Omental fat pad (tissue), 3 donors: ENCODE measurements at regions not wholly inside any gene's neighbourhood (a gene's known extent, or its start where the extent isn't known, plus 50 kb on each side); places are given as distances from the start of the nearest gene placed in this dataset.
A peak's percentile ranks its signal among the peaks of the same experiment; 100 is the strongest.

Experiments
- ATAC-seq: fragments of 150-250 bp; one replicate; pipeline ENCODE4 v1.9.1; 2016; ENCODE audit warnings: mild to moderate bottlenecking, moderate library complexity; ENCODE audit not compliant: low FRiP score
- DNase-seq: peaks from one replicate; pipeline ENCODE4 v3.0.0-alpha.2; 2019; ENCODE audit warnings: low spot score
- CTCF ChIP-seq, 3 donors: fragments of 450-650 bp; IDR thresholded peaks; one replicate each; pipeline ENCODE4 v1.5.1; 2016 to 2017; ENCODE audit warnings: antibody characterized with exemption in 3 of 3, mild to moderate bottlenecking in 3 of 3, moderate library complexity in 2 of 3

- no peak for ATAC-seq
- TF ChIP-seq CTCF (IDR thresholded peaks at IDR 0.05), result no peak
- DNase-seq, result no peak
Measured at GRCh38 chr1:201742476-201742875, 86.5 kb upstream of the IPO9 start.

DNA sequence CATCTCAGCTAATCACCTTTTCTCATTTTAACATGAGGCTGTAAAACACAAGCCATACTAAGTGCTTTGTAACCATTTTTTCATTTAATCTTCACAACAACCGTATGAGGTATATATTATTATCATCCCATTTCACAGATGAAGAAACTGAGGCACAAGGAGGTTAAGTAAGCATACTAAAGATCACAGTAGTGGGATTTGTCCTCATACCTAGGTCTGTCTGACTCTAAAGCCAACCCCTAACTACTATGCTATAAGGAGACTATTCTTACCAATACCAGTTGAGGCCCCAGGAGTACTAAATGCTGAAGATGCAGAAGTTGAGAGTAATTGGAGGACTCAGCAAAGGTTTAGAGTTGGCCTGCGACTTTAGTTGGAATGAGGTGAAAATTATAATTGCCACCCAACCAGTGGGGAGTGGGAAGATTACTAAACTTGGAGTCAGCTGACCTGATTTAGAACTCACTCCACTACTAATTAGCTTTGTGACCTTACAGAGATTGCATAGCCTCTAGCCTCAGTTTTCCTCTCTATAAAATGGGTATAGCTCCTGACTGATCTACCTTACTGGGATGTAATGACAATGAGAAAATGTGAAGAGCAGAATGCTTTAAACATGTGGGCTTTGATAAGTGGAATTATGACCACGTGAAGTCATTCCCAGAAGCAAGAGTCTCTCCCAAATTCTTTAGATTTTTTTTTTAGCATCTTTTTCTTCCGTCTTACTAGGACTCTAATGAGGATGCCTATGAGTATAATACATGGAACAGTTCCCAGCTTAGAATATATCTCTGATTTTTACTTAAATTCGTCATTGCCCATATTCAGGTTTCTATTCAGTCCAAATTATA is 85.8 kb upstream of the IPO9 start:
- ATAC-seq (no peak), DNase-seq (no peak)
- no peak for TF ChIP-seq CTCF (IDR thresholded peaks at IDR 0.05)

GRCh38 chr1:201745023-201745422 is 83.9 kb upstream of the IPO9 start:
- no peak for TF ChIP-seq CTCF (IDR thresholded peaks at IDR 0.05)
- ATAC-seq (no peak), DNase-seq (no peak)

GRCh38 chr1:201746156-201746555 is 82.8 kb upstream of the IPO9 start:
- no peak for DNase-seq
- no peak for TF ChIP-seq CTCF (IDR thresholded peaks at IDR 0.05)
- ATAC-seq, result no peak

- no peak for DNase-seq
- no peak for ATAC-seq
- TF ChIP-seq CTCF (IDR thresholded peaks at IDR 0.05), result no peak
Measured at GRCh38 chr1:201747261-201747660, 81.7 kb upstream of the IPO9 start.

GRCh38 chr1:201748335-201748734 is 80.6 kb upstream of the IPO9 start:
- DNase-seq, result no peak
- ATAC-seq, result peak; percentile 74
- no peak for TF ChIP-seq CTCF (IDR thresholded peaks at IDR 0.05)

GRCh38 chr1:201749059-201749690 is 79.8 kb upstream of the IPO9 start:
- ATAC-seq (no peak), DNase-seq (no peak)
- no peak for TF ChIP-seq CTCF (IDR thresholded peaks at IDR 0.05)
